ENCODE measurements at regions not wholly inside any gene's neighbourhood (a gene's known extent, or its start where the extent isn't known, plus 50 kb on each side); places are given as distances from the start of the nearest gene placed in this dataset.

GRCh38 chrX:118181030-118181429, 64.4 kb upstream of the KLHL13 start:
- TF ChIP-seq CTCF (IDR thresholded peaks at IDR 0.05) (no peak), POLR2A (IDR thresholded peaks at IDR 0.05) (no peak), EP300 (IDR thresholded peaks at IDR 0.05) (no peak), POLR2AphosphoS5 (IDR thresholded peaks at IDR 0.05) (no peak)

Measured in stomach (tissue), 4 donors.